GM18861 (cell line): ENCODE measurements at regions not wholly inside any gene's neighbourhood (a gene's known extent, or its start where the extent isn't known, plus 50 kb on each side); places are given as distances from the start of the nearest gene placed in this dataset.
"Not testable (repeated sequence)": the region's sequence is repeated elsewhere in the genome, so short reads cannot be mapped to it uniquely, and the experiment has no call there.

ENCODE experiments used
- ATAC-seq: cut with Tn5 transposase; IDR thresholded peaks from one replicate; pipeline ENCODE4 v1.9.1; 2021; ENCODE audit not compliant: unreplicated experiment

- no peak for ATAC-seq
These were observed 332.6 kb upstream of the KCNMB2 start for GRCh38 chr3:178203650-178204049.

- ATAC-seq: no peak
These were observed 330.5 kb upstream of the KCNMB2 start for GRCh38 chr3:178205740-178206139.

- ATAC-seq: no peak
These were observed 329.7 kb upstream of the KCNMB2 start for GRCh38 chr3:178206521-178206920.

GRCh38 chr3:178207161-178207560, 329.1 kb upstream of the KCNMB2 start:
- not testable (repeated sequence) for ATAC-seq

- not testable (repeated sequence) for ATAC-seq
These were observed 328.6 kb upstream of the KCNMB2 start for GRCh38 chr3:178207627-178208026.

GRCh38 chr3:178209116-178209515, 327.1 kb upstream of the KCNMB2 start:
- not testable (repeated sequence) for ATAC-seq

- not testable (repeated sequence) for ATAC-seq
These were observed 326.6 kb upstream of the KCNMB2 start for GRCh38 chr3:178209618-178210017.

- not testable (repeated sequence) for ATAC-seq
These were observed 325.1 kb upstream of the KCNMB2 start for GRCh38 chr3:178211086-178211485.

GRCh38 chr3:178217479-178217878, 318.8 kb upstream of the KCNMB2 start:
- no peak for ATAC-seq

GRCh38 chr3:178218231-178218630, 318.0 kb upstream of the KCNMB2 start:
- no peak for ATAC-seq

- not testable (repeated sequence) for ATAC-seq
These were observed 316.6 kb upstream of the KCNMB2 start for GRCh38 chr3:178219661-178220060.

- ATAC-seq: no peak
These were observed 312.4 kb upstream of the KCNMB2 start for GRCh38 chr3:178223876-178224275.

GRCh38 chr3:178226094-178226493, 310.1 kb upstream of the KCNMB2 start:
- ATAC-seq: no peak

GRCh38 chr3:178231645-178232044, 304.6 kb upstream of the KCNMB2 start:
- no peak for ATAC-seq

- no peak for ATAC-seq
These were observed 302.7 kb upstream of the KCNMB2 start for GRCh38 chr3:178233371-178234071.

GRCh38 chr3:178236555-178237277, 299.5 kb upstream of the KCNMB2 start:
- no peak for ATAC-seq

- ATAC-seq: no peak
These were observed 298.1 kb upstream of the KCNMB2 start for GRCh38 chr3:178238179-178238578.

GRCh38 chr3:178244733-178245709, 291.2 kb upstream of the KCNMB2 start:
- ATAC-seq: no peak

- ATAC-seq: no peak
These were observed 290.2 kb upstream of the KCNMB2 start for GRCh38 chr3:178246004-178246403.

- ATAC-seq: no peak
These were observed 280.9 kb upstream of the KCNMB2 start for GRCh38 chr3:178255315-178255714.

- ATAC-seq: no peak
These were observed 278.7 kb upstream of the KCNMB2 start for GRCh38 chr3:178257491-178257890.
